ENCODE measurements at regions not wholly inside any gene's neighbourhood (a gene's known extent, or its start where the extent isn't known, plus 50 kb on each side); places are given as distances from the start of the nearest gene placed in this dataset.

DNA sequence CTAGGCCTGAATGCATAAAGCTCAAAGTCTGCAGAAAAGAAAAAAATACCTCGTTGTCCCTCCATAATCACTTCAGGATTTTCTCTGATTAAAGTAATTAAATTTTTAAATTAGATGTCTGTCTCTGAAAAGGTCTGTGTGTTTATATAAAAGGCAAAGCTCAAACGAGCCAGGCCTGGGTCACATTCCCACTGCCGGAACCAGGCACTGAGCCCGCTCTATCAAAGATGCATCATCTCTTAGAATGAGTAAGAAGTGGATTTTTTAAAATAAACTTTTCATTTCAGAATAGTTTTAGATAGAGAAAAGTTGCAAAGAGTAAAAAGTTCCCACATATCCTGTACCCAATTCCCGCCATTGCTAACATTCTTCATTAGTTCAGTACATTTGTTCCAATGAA is 202.1 kb upstream of the KYNU start (continued):
- TF ChIP-seq, protein P1, sequence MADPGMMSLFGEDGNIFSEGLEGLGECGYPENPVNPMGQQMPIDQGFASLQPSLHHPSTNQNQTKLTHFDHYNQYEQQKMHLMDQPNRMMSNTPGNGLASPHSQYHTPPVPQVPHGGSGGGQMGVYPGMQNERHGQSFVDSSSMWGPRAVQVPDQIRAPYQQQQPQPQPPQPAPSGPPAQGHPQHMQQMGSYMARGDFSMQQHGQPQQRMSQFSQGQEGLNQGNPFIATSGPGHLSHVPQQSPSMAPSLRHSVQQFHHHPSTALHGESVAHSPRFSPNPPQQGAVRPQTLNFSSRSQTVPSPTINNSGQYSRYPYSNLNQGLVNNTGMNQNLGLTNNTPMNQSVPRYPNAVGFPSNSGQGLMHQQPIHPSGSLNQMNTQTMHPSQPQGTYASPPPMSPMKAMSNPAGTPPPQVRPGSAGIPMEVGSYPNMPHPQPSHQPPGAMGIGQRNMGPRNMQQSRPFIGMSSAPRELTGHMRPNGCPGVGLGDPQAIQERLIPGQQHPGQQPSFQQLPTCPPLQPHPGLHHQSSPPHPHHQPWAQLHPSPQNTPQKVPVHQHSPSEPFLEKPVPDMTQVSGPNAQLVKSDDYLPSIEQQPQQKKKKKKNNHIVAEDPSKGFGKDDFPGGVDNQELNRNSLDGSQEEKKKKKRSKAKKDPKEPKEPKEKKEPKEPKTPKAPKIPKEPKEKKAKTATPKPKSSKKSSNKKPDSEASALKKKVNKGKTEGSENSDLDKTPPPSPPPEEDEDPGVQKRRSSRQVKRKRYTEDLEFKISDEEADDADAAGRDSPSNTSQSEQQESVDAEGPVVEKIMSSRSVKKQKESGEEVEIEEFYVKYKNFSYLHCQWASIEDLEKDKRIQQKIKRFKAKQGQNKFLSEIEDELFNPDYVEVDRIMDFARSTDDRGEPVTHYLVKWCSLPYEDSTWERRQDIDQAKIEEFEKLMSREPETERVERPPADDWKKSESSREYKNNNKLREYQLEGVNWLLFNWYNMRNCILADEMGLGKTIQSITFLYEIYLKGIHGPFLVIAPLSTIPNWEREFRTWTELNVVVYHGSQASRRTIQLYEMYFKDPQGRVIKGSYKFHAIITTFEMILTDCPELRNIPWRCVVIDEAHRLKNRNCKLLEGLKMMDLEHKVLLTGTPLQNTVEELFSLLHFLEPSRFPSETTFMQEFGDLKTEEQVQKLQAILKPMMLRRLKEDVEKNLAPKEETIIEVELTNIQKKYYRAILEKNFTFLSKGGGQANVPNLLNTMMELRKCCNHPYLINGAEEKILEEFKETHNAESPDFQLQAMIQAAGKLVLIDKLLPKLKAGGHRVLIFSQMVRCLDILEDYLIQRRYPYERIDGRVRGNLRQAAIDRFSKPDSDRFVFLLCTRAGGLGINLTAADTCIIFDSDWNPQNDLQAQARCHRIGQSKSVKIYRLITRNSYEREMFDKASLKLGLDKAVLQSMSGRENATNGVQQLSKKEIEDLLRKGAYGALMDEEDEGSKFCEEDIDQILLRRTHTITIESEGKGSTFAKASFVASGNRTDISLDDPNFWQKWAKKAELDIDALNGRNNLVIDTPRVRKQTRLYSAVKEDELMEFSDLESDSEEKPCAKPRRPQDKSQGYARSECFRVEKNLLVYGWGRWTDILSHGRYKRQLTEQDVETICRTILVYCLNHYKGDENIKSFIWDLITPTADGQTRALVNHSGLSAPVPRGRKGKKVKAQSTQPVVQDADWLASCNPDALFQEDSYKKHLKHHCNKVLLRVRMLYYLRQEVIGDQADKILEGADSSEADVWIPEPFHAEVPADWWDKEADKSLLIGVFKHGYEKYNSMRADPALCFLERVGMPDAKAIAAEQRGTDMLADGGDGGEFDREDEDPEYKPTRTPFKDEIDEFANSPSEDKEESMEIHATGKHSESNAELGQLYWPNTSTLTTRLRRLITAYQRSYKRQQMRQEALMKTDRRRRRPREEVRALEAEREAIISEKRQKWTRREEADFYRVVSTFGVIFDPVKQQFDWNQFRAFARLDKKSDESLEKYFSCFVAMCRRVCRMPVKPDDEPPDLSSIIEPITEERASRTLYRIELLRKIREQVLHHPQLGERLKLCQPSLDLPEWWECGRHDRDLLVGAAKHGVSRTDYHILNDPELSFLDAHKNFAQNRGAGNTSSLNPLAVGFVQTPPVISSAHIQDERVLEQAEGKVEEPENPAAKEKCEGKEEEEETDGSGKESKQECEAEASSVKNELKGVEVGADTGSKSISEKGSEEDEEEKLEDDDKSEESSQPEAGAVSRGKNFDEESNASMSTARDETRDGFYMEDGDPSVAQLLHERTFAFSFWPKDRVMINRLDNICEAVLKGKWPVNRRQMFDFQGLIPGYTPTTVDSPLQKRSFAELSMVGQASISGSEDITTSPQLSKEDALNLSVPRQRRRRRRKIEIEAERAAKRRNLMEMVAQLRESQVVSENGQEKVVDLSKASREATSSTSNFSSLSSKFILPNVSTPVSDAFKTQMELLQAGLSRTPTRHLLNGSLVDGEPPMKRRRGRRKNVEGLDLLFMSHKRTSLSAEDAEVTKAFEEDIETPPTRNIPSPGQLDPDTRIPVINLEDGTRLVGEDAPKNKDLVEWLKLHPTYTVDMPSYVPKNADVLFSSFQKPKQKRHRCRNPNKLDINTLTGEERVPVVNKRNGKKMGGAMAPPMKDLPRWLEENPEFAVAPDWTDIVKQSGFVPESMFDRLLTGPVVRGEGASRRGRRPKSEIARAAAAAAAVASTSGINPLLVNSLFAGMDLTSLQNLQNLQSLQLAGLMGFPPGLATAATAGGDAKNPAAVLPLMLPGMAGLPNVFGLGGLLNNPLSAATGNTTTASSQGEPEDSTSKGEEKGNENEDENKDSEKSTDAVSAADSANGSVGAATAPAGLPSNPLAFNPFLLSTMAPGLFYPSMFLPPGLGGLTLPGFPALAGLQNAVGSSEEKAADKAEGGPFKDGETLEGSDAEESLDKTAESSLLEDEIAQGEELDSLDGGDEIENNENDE (IDR thresholded peaks at IDR 0.05; ENCODE audit: insufficient replicate concordance, low read length), result no peak
- TF ChIP-seq ZNF274 (IDR thresholded peaks at IDR 0.05; ENCODE audit: borderline replicate concordance, extremely low read depth, low read length), result no peak
- no peak for TF ChIP-seq YY1 (IDR thresholded peaks at IDR 0.05; ENCODE audit: low read depth, low read length)
- no peak for TF ChIP-seq KDM5A (IDR thresholded peaks at IDR 0.05; ENCODE audit: low read length)
- no peak for TF ChIP-seq ASH2L (IDR thresholded peaks at IDR 0.05; ENCODE audit: low read length)
- no peak for TF ChIP-seq CTBP2 (IDR thresholded peaks at IDR 0.05; ENCODE audit: borderline replicate concordance, insufficient read depth, insufficient read length, low read length)
- TF ChIP-seq NRF1 (IDR thresholded peaks at IDR 0.05; ENCODE audit: low read depth, low read length), result no peak
- no peak for TF ChIP-seq CHD2 (IDR thresholded peaks at IDR 0.05; ENCODE audit: low read length)
- TF ChIP-seq RXRA (IDR thresholded peaks at IDR 0.05; ENCODE audit: insufficient read depth, low read depth, low read length), result no peak

Data from H1 (cell line).